HepG2 (cell line): ENCODE measurements at regions not wholly inside any gene's neighbourhood (a gene's known extent, or its start where the extent isn't known, plus 50 kb on each side); places are given as distances from the start of the nearest gene placed in this dataset.
A peak's percentile ranks its signal among the peaks of the same experiment; 100 is the strongest.

Experiments used
- ATAC-seq: fragments of 200-7000 bp; cut with Tn5 transposase; 3 replicates; pipeline ENCODE4 v1.9.1; 2020; ENCODE audit warnings: mild to moderate bottlenecking, moderate library complexity
- BruUV-seq: library from RNA; stranded (reverse); fragments of 400-500 nt; replicated peaks from 2 replicates; lab custom pipeline; 2021; lab: Mats Ljungman, UMichigan
- CTCF ChIA-PET: fragments of 300-600 bp; formaldehyde crosslinking; extraction: SDS; loops from one replicate; lab custom pipeline; 2021; ENCODE audit warnings: low total read pairs, inconsistent platforms, low intra/inter-chr PET ratio; lab: Yijun Ruan, JAX
- POLR2A ChIA-PET: fragments of 350-600 bp; sonication (Branson Sonifier 250); formaldehyde crosslinking; loops from one replicate; lab custom pipeline; 2020; ENCODE audit warnings: antibody characterized with exemption, inconsistent platforms; lab: Yijun Ruan, JAX
- DNase-seq: peaks from one replicate; pipeline ENCODE4 v3.0.0-alpha.2; 2015; ENCODE audit warnings: low spot score
- FAIRE-seq: peaks from 3 replicates; lab custom pipeline; 2011; peaks lifted over from hg19 to GRCh38; lab: Jason Lieb, UNC
- H2AFZ ChIP-seq: one replicate; pipeline ENCODE4 v1.6.1; 2011; ENCODE audit warnings: low read length, inconsistent platforms
- H3K27ac ChIP-seq: fragments of 300-600 bp; 3 replicates; pipeline ENCODE4 v1.8.0; 2011; ENCODE audit warnings: mixed run types, mild to moderate bottlenecking, mixed read lengths, low read length, inconsistent platforms; ENCODE audit not compliant: insufficient read depth; ENCODE audit errors: extremely low read length
- H3K27me3 ChIP-seq, 2 experiments: fragments of 200-600 bp in 1 of 2; 2 replicates in 1 of 2; 3 replicates in 1 of 2; pipeline versions ENCODE4 v1.6.0 to v1.8.0; 2011; ENCODE audit warnings: low read length in 2 of 2, mild to moderate bottlenecking in 2 of 2, moderate library complexity in 2 of 2, inconsistent platforms in 1 of 2; ENCODE audit not compliant: insufficient read depth in 2 of 2, control insufficient read depth in 1 of 2
- H3K36me3 ChIP-seq, 2 experiments: fragments of 200-600 bp in 1 of 2; replicated peaks in 1 of 2; 2 replicates in 1 of 2; 3 replicates in 1 of 2; pipeline versions ENCODE4 v1.5.1 to v1.8.0; 2011; ENCODE audit warnings: low read length in 2 of 2, inconsistent platforms in 1 of 2; ENCODE audit not compliant: insufficient read depth in 2 of 2, control insufficient read depth in 1 of 2
- H3K4me1 ChIP-seq: 2 replicates; pipeline ENCODE4 v1.5.1; 2012; ENCODE audit warnings: low read length, inconsistent platforms; ENCODE audit not compliant: insufficient read depth
- H3K4me2 ChIP-seq: 2 replicates; pipeline ENCODE4 v1.6.0; 2011; ENCODE audit warnings: low read depth, low read length, inconsistent platforms
- H3K4me3 ChIP-seq, 3 experiments: fragments of 200-600 bp in 1 of 3; sonication (generic), shearing (Covaris generic) in 1 of 3; replicated peaks in 1 of 3; 2 replicates each; pipeline ENCODE4 v1.5.1; 2011 to 2016; ENCODE audit warnings: low read length in 3 of 3, inconsistent platforms in 2 of 3, low read depth in 2 of 3, mild to moderate bottlenecking in 2 of 3, control low read depth in 1 of 3, mixed read lengths in 1 of 3; ENCODE audit not compliant: insufficient read depth in 1 of 3
- H3K79me2 ChIP-seq: one replicate; pipeline ENCODE4 v1.6.1; 2011; ENCODE audit warnings: low read length, inconsistent platforms; ENCODE audit not compliant: insufficient read depth
- H3K9ac ChIP-seq: 2 replicates; pipeline ENCODE4 v1.6.0; 2011; ENCODE audit warnings: mild to moderate bottlenecking, low read depth, low read length, inconsistent platforms; ENCODE audit not compliant: insufficient read depth
- H3K9me3 ChIP-seq: 2 replicates; pipeline ENCODE4 v1.5.1; 2012; ENCODE audit warnings: mild to moderate bottlenecking, low read length
- H4K20me1 ChIP-seq: 2 replicates; pipeline ENCODE4 v1.6.0; 2011; ENCODE audit warnings: inconsistent platforms, mild to moderate bottlenecking, low read length, moderate library complexity; ENCODE audit not compliant: insufficient read depth
- MAFF ChIP-seq: IDR thresholded peaks from 2 replicates; pipeline ENCODE4 v1.6.1; 2011; ENCODE audit warnings: low read depth, low read length, improper control_type of control experiment
- MAFK ChIP-seq, 2 experiments: IDR thresholded peaks in 1 of 2; conservative IDR thresholded peaks in 1 of 2; 2 replicates each; pipeline ENCODE4 v1.6.1; 2011; ENCODE audit warnings: improper control_type of control experiment in 2 of 2, low read length in 2 of 2
- SP4 ChIP-seq: sonication (generic); formaldehyde crosslinking; IDR thresholded peaks from 2 replicates; pipeline ENCODE4 v1.8.1; 2023; ENCODE audit warnings: mild to moderate bottlenecking, missing genetic modification reagents
- THAP9 ChIP-seq: sonication (generic); formaldehyde crosslinking; IDR thresholded peaks from 2 replicates; pipeline ENCODE4; 2020; ENCODE audit warnings: missing genetic modification reagents, mild to moderate bottlenecking, borderline replicate concordance
- ZNF710 ChIP-seq: sonication (generic); formaldehyde crosslinking; IDR thresholded peaks from 2 replicates; pipeline ENCODE4 v1.5.0; 2020; ENCODE audit warnings: mild to moderate bottlenecking, missing genetic modification reagents, borderline replicate concordance
- whole genome bisulfite sequencing: methylation state at CpG from one replicate; pipeline ENCODE4 v1.1.6; 2017; ENCODE audit warnings: low lambda C conversion rate; 5-methylcytosine and 5-hydroxymethylcytosine counted together
- in situ Hi-C: cut with HindIII; loops from 2 replicates; pipeline ENCODE4 v1.10.0; 2017; ENCODE audit warnings: low pct_unique_long_range_greater_than_20kb; ENCODE audit not compliant: extremely low pct_ligation_motif_present
- intact Hi-C: fragments of 100-400 bp; cut with micrococcal nuclease; formaldehyde crosslinking; loops from one replicate; pipeline ENCODE4 v1.10.0; 2022; ENCODE audit not compliant: unreplicated experiment

GRCh38 chr2:183773775-183774174 is 649.5 kb downstream of the NUP35 start:
- Histone ChIP-seq H4K20me1 (no peaks in the 10 kb centered on the region), H3K79me2 (no peaks in the 10 kb centered on the region), H3K9me3 (0 out of 2 replicates have a peak, but pooled peaks cover 9% of the 10 kb centered on the region), H3K9ac (no peak overlapping the region), H3K27ac (no peak overlapping the region), H3K36me3 (no peaks in the 10 kb centered on the region), H3K4me2 (no peak overlapping the region), H3K4me3 (no peak overlapping the region), H3K27me3 (no peaks in the 10 kb centered on the region; a peak in 1 of 5 replicates), H2AFZ (no peak overlapping the region), H3K4me1 (no peaks in the 10 kb centered on the region)
- in situ Hi-C loops, result no loop called here
- intact Hi-C loops, result no loop called here
- FAIRE-seq (no peak), DNase-seq (no peak), ATAC-seq (no peak)
- ChIA-PET POLR2A (no interaction called here), CTCF (no interaction called here)
- BruUV-seq, result no TSS peak
- TF ChIP-seq THAP9 (CRISPR knock-in tag) (no peak), MAFK (conservative IDR thresholded peaks at IDR 0.05 in 1 of 2, IDR thresholded peaks at IDR 0.05 in 1 of 2; ENCODE audit: low read length in 2 of 2) (peak; percentile 63 to 73), MAFF (peak; percentile 34; the same call in 1 of the 2 replicates), SP4 (no peak), ZNF710 (no peak)
- 0% methylated on average over 3 of the region's 3 CpGs for WGBS
